Karpas-422 (cell line): ENCODE measurements at regions not wholly inside any gene's neighbourhood (a gene's known extent, or its start where the extent isn't known, plus 50 kb on each side); places are given as distances from the start of the nearest gene placed in this dataset.
A peak's percentile ranks its signal among the peaks of the same experiment; 100 is the strongest.

Experiments
- DNase-seq: peaks from one replicate; pipeline ENCODE4 v3.0.0-alpha.2; 2015
- H2AFZ ChIP-seq: fragments of 200-600 bp; sonication (generic); 2 replicates; pipeline ENCODE4 v1.6.1; 2014; ENCODE audit warnings: antibody characterized with exemption, low read length, mixed read lengths
- H3K27ac ChIP-seq: fragments of 200-600 bp; sonication (generic); 2 replicates; pipeline ENCODE4 v1.5.1; 2014; ENCODE audit warnings: mild to moderate bottlenecking, low read length, moderate library complexity
- H3K27me3 ChIP-seq: fragments of 200-600 bp; sonication (generic); 2 replicates; pipeline ENCODE4 v1.6.1; 2014; ENCODE audit warnings: low read length, mixed read lengths
- H3K36me3 ChIP-seq: fragments of 200-600 bp; sonication (generic); 2 replicates; pipeline ENCODE4 v1.6.1; 2014; ENCODE audit warnings: low read length, mixed read lengths; ENCODE audit not compliant: insufficient read depth
- H3K4me1 ChIP-seq: fragments of 200-600 bp; sonication (generic); 2 replicates; pipeline ENCODE4 v1.6.1; 2014; ENCODE audit warnings: mild to moderate bottlenecking, low read length, mixed read lengths
- H3K4me2 ChIP-seq: fragments of 200-600 bp; sonication (generic); 2 replicates; pipeline ENCODE4 v1.6.1; 2014; ENCODE audit warnings: low read length, low read depth, mild to moderate bottlenecking; ENCODE audit not compliant: poor library complexity, severe bottlenecking
- H3K4me3 ChIP-seq: fragments of 200-600 bp; sonication (generic); 2 replicates; pipeline ENCODE4 v1.5.1; 2014; ENCODE audit warnings: mild to moderate bottlenecking, antibody characterized with exemption, low read length, mixed read lengths
- H3K79me2 ChIP-seq: fragments of 200-600 bp; sonication (generic); 2 replicates; pipeline ENCODE4 v1.6.1; 2014; ENCODE audit warnings: mild to moderate bottlenecking, low read length, mixed read lengths
- H3K9ac ChIP-seq: fragments of 200-600 bp; sonication (generic); 2 replicates; pipeline ENCODE4 v1.6.0; 2014; ENCODE audit warnings: low read length
- H3K9me2 ChIP-seq: fragments of 200-600 bp; sonication (generic), shearing (Covaris generic); replicated peaks from 2 replicates; pipeline ENCODE4 v1.6.0; 2014; ENCODE audit warnings: mild to moderate bottlenecking, low read length, moderate library complexity; ENCODE audit not compliant: insufficient read depth
- H3K9me3 ChIP-seq: fragments of 300-700, 200-600 bp; sonication (generic); 2 replicates; pipeline ENCODE4 v1.6.1; 2014; ENCODE audit warnings: low read length, mixed read lengths
- H4K20me1 ChIP-seq: fragments of 200-600 bp; sonication (generic); 2 replicates; pipeline ENCODE4 v1.6.1; 2014; ENCODE audit warnings: mild to moderate bottlenecking, antibody characterized with exemption, low read length, low read depth; ENCODE audit not compliant: insufficient read depth

- Histone ChIP-seq H3K4me1 (peaks cover 17% of the 10 kb centered on the region), H3K9ac (no peak overlapping the region), H3K36me3 (no peaks in the 10 kb centered on the region), H3K9me3 (no peaks in the 10 kb centered on the region), H3K9me2 (no peaks in the 10 kb centered on the region), H2AFZ (no peak overlapping the region), H3K27ac (no peak overlapping the region), H3K79me2 (no peaks in the 10 kb centered on the region), H3K27me3 (no peaks in the 10 kb centered on the region), H3K4me3 (no peak overlapping the region), H4K20me1 (no peaks in the 10 kb centered on the region), H3K4me2 (no peak overlapping the region)
- DNase-seq, result no peak
Observed at GRCh38 chr6:105794870-105795269, 291.3 kb upstream of the PRDM1 start.

GRCh38 chr6:105794239-105794638, 291.9 kb upstream of the PRDM1 start:
- Histone ChIP-seq H3K36me3 (no peaks in the 10 kb centered on the region), H3K9ac (no peak overlapping the region), H3K4me2 (no peak overlapping the region), H3K4me3 (no peak overlapping the region), H3K27me3 (no peaks in the 10 kb centered on the region), H3K9me2 (no peaks in the 10 kb centered on the region), H2AFZ (no peak overlapping the region), H3K27ac (no peak overlapping the region), H3K9me3 (no peaks in the 10 kb centered on the region), H4K20me1 (no peaks in the 10 kb centered on the region), H3K79me2 (no peaks in the 10 kb centered on the region), H3K4me1 (peaks cover 17% of the 10 kb centered on the region)
- DNase-seq, result no peak

- Histone ChIP-seq H3K4me1 (peaks cover 17% of the 10 kb centered on the region), H3K36me3 (no peaks in the 10 kb centered on the region), H3K79me2 (no peaks in the 10 kb centered on the region), H2AFZ (peak overlapping the region; percentile 69; the same call in 1 of the 2 replicates), H3K4me2 (peak overlapping the region; percentile 19), H3K9me3 (no peaks in the 10 kb centered on the region), H3K9me2 (no peaks in the 10 kb centered on the region), H3K27me3 (no peaks in the 10 kb centered on the region), H4K20me1 (no peaks in the 10 kb centered on the region), H3K27ac (no peak overlapping the region), H3K9ac (no peak overlapping the region), H3K4me3 (no peak overlapping the region)
- peak; percentile 68 for DNase-seq
Observed at GRCh38 chr6:105793130-105793529, 293.0 kb upstream of the PRDM1 start.

- Histone ChIP-seq H3K9ac (no peak overlapping the region), H2AFZ (no peak overlapping the region), H3K4me3 (no peak overlapping the region)
Observed at GRCh38 chr6:105791583-105792318, 294.4 kb upstream of the PRDM1 start.

GRCh38 chr6:105791179-105791578, 295.0 kb upstream of the PRDM1 start:
- H3K9ac ChIP-seq, result no peak overlapping the region
- H3K4me2 ChIP-seq, result no peak overlapping the region
- H3K4me1 ChIP-seq, result peaks cover 17% of the 10 kb centered on the region
- H3K79me2 ChIP-seq, result no peaks in the 10 kb centered on the region
- no peaks in the 10 kb centered on the region for H4K20me1 ChIP-seq
- no peak overlapping the region for H3K27ac ChIP-seq
- no peak overlapping the region for H3K4me3 ChIP-seq
- H3K27me3 ChIP-seq, result no peaks in the 10 kb centered on the region
- H3K9me3 ChIP-seq, result no peaks in the 10 kb centered on the region
- H3K9me2 ChIP-seq, result no peaks in the 10 kb centered on the region
- no peak for DNase-seq
- H3K36me3 ChIP-seq, result no peaks in the 10 kb centered on the region
- H2AFZ ChIP-seq, result no peak overlapping the region

More at GRCh38 chr6:105791583-105792318, 294.4 kb upstream of the PRDM1 start:
- Histone ChIP-seq H3K9me3 (no peaks in the 10 kb centered on the region), H4K20me1 (no peaks in the 10 kb centered on the region), H3K27ac (no peak overlapping the region), H3K4me1 (peaks cover 17% of the 10 kb centered on the region), H3K79me2 (no peaks in the 10 kb centered on the region), H3K36me3 (no peaks in the 10 kb centered on the region), H3K9me2 (no peaks in the 10 kb centered on the region), H3K4me2 (no peak overlapping the region), H3K27me3 (no peaks in the 10 kb centered on the region)
- no peak for DNase-seq

- H3K4me3 ChIP-seq, result no peak overlapping the region
- H3K9ac ChIP-seq, result no peak overlapping the region
- no peaks in the 10 kb centered on the region for H4K20me1 ChIP-seq
- H3K79me2 ChIP-seq, result no peaks in the 10 kb centered on the region
- no peak overlapping the region for H3K4me2 ChIP-seq
- H3K4me1 ChIP-seq, result peaks cover 17% of the 10 kb centered on the region
- H2AFZ ChIP-seq, result no peak overlapping the region
- no peaks in the 10 kb centered on the region for H3K9me3 ChIP-seq
- no peak overlapping the region for H3K27ac ChIP-seq
- no peaks in the 10 kb centered on the region for H3K36me3 ChIP-seq
- no peaks in the 10 kb centered on the region for H3K9me2 ChIP-seq
- no peak for DNase-seq
- no peaks in the 10 kb centered on the region for H3K27me3 ChIP-seq
Observed at GRCh38 chr6:105790635-105791034, 295.5 kb upstream of the PRDM1 start.

GRCh38 chr6:105789935-105790334, 296.2 kb upstream of the PRDM1 start:
- H3K9me2 ChIP-seq, result no peaks in the 10 kb centered on the region
- H3K9ac ChIP-seq, result no peak overlapping the region
- no peak overlapping the region for H3K4me2 ChIP-seq
- no peak overlapping the region for H3K27ac ChIP-seq
- H3K9me3 ChIP-seq, result no peaks in the 10 kb centered on the region
- H3K4me1 ChIP-seq, result peaks cover 14% of the 10 kb centered on the region
- H3K36me3 ChIP-seq, result no peaks in the 10 kb centered on the region
- DNase-seq, result no peak
- no peak overlapping the region for H3K4me3 ChIP-seq
- H2AFZ ChIP-seq, result no peak overlapping the region
- no peaks in the 10 kb centered on the region for H3K79me2 ChIP-seq
- no peaks in the 10 kb centered on the region for H4K20me1 ChIP-seq
- no peaks in the 10 kb centered on the region for H3K27me3 ChIP-seq

GRCh38 chr6:105787747-105788146, 298.4 kb upstream of the PRDM1 start:
- Histone ChIP-seq H2AFZ (no peak overlapping the region), H3K9me2 (no peaks in the 10 kb centered on the region), H3K4me1 (no peaks in the 10 kb centered on the region), H3K79me2 (no peaks in the 10 kb centered on the region), H3K9ac (no peak overlapping the region), H3K4me3 (no peak overlapping the region), H3K27me3 (no peaks in the 10 kb centered on the region), H3K27ac (no peak overlapping the region), H4K20me1 (no peaks in the 10 kb centered on the region), H3K36me3 (no peaks in the 10 kb centered on the region), H3K4me2 (no peak overlapping the region), H3K9me3 (no peaks in the 10 kb centered on the region)
- DNase-seq, result no peak
